ENCODE measurements at regions not wholly inside any gene's neighbourhood (a gene's known extent, or its start where the extent isn't known, plus 50 kb on each side); places are given as distances from the start of the nearest gene placed in this dataset.

- no peak for DNase-seq
Measured at GRCh38 chr4:58935332-58935731, 1825.1 kb upstream of the IGFBP7 start.

DNA sequence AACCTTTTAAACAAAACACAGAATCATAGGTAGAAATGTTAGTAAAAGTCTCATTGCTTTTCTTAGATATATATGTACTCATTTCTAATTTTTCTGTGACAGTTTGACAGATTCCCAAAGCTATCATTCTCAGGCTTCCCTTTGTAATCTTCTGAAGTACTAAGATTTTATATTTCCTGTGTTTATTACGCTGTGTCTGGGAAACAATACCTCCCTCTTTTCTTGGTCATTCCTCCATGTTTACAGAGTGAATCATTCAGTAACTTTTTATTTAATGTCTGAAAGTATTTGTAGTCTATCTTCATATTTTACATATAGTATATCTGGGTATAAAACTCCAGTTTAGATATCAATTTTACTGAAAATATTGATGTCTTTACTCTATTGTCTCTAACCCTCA lies 1826.3 kb upstream of the IGFBP7 start:
- no peak for DNase-seq

DNA sequence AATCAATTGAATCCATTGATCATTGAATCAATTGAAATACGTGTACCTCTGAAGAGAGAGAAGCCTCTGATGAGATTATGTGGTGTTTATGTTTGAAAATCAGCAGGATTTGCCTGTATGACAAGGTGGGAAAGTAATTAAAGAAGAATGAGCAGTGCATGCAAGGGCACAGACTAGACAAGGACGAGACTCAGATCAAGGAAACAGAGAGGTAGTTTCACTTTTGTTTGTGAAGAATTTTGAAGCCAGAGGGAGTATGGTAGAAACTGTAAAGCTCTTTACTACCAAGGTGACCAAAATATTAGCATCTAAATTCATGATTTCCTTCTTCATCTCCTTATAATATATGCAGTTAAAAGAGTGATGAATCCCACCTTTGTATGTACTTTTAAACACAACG lies 1830.0 kb upstream of the IGFBP7 start:
- DNase-seq = no peak

DNA sequence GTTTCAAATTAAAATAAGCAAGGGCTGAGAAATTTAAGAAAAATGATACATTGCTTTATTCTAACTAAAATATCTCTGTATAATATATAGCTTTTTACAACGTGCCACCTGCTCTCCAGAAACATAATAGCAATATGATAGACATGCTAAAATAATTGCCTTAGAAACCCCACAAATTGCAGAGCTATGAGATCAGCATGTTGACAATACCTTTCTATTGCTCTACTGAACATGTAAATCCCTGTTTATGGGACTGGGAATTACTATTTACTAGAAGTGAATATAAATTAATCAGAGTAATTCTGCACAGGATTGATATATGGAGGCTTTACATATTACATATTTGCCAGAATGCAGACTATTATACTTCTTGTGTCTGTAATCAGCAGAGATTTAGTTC lies 1831.1 kb upstream of the IGFBP7 start:
- no peak for DNase-seq

DNA sequence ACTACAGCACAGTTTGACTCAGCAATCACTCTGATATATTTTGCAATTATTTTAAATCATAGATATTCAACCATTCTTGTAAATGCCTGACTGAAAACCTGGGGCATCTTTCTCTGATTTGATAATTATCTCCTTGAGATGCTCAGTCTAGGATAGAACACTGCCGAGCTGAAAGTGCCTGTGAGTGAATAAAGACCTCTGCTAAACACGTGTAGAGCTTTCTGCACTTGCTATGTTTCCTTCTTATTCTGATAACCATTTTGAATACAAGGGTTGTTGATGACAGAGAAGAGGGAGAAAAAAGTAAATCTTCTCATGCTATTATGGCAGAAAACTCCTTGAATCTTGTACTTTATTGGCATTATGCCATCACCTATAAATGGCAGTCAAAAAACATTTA lies 1843.4 kb upstream of the IGFBP7 start:
- DNase-seq = no peak

DNA sequence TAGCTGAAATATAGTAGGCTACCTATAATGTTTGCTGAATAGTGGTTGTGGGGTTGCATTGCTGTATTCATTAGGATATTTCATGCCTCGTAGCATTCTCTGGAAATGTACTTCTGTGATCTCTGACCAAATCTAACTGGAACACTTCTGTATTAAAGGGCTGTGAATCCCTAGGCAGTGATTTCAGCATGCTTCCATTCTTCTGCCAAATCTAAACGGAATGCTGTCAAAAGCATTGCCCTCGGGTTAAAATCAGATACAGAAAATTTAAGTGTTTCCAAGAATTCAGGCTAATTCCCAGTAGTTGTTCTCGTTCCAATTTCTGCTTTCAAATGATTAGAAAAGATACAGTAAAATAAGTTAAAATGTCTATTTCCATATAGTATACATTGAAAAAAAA lies 1847.5 kb upstream of the IGFBP7 start:
- DNase-seq = no peak

DNA sequence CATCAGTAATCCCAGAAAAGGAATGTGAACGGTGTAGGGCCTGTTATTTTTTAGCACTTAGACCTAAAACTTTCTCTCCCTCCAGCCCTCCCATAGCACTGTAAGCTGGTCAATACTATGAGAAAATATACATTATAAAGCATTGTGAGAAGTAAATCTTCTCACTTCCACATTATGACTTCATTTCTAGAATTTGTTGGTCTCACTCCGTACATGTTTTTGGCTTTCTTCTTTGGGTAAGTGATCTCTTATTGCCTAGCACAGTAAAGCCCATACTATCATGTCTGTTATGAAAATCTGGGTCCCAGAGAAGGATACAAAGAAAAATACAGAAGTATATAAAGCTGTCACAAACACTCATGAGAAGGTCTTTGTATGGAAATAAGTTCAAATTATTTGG lies 1851.1 kb upstream of the IGFBP7 start:
- DNase-seq = no peak

DNA sequence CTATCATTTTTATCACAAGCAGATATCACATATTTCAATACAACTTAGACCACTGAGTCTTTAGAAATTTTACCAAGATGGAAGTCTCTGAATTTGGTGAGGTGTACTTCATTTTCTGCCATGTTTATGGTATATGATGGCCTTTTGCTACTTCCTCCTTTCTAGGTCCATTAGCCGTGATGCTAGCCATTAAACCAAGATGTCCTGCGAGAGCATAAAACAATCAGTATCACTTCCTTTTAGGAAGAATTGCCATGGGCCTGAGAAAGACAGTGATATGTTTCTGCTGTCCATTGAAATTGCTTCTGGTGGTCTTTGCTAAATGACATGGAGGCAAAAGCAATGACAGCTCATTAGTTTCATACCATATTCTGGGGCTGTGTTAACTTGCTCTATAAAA lies 1851.7 kb upstream of the IGFBP7 start:
- no peak for DNase-seq

DNA sequence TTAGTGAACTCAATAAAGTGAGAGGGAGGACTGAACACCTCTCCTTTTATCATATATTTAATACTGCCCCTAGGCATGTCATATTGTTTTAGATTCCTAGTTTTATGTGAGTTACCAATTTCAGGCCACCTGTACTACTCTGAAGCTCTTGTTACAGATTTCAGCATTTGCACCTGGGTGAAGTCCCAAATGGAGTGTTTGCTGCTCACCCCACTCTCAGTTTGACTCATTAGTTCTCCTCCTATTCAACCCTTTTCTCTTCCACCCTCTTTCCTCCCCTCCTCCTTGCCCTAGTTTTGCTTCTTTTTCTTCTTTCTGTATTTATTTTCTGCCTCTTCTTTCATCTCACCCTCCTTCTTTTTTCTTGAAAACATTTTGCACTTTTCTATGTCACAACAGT lies 1852.2 kb upstream of the IGFBP7 start:
- DNase-seq = no peak

- DNase-seq = no peak
Measured at GRCh38 chr4:58981828-58982227, 1871.6 kb upstream of the IGFBP7 start.

- DNase-seq = no peak
Measured at GRCh38 chr4:58983887-58984286, 1873.7 kb upstream of the IGFBP7 start.

- DNase-seq = no peak
Measured at GRCh38 chr4:59002148-59002547, 1892.0 kb upstream of the IGFBP7 start.

DNA sequence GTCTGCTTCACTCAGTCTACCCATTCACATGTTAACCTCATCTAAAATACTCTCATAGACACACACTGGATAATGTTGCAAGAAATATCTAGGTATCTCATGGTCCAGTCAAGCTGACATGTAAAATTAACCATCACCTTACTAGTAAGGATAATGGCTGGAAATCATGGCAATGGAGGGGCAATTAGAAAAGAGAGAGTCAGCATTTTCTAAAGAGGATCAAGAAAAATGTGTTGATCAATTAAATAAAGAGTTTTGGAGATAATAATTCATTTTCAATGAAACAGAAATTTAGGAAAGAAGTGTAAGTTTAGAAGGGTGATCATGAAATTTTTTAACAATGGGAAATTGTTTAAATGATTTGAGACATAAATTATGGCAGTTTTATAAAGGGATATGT lies 1914.1 kb upstream of the IGFBP7 start:
- no peak for DNase-seq

DNA sequence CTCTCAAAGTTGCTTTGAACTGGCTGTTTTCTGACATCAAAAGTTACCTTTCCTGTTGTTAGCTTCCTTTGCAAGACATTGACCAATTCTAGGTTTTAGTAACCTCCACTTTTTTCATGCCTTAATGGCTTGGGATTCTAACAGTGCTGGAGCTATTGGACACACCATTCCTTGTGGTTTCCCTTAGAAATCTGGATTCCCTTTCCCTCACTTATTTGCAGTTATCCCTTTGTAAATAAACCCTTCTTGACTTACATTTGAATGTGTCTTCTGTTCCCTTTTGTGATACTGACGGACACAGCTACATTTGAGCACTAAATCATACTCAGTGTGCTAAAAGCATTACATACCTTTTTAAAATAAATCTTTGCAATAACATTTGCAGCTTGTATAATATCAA lies 1927.6 kb upstream of the IGFBP7 start:
- DNase-seq = no peak

GRCh38 chr4:59039046-59039445 lies 1928.9 kb upstream of the IGFBP7 start:
- DNase-seq = no peak

DNA sequence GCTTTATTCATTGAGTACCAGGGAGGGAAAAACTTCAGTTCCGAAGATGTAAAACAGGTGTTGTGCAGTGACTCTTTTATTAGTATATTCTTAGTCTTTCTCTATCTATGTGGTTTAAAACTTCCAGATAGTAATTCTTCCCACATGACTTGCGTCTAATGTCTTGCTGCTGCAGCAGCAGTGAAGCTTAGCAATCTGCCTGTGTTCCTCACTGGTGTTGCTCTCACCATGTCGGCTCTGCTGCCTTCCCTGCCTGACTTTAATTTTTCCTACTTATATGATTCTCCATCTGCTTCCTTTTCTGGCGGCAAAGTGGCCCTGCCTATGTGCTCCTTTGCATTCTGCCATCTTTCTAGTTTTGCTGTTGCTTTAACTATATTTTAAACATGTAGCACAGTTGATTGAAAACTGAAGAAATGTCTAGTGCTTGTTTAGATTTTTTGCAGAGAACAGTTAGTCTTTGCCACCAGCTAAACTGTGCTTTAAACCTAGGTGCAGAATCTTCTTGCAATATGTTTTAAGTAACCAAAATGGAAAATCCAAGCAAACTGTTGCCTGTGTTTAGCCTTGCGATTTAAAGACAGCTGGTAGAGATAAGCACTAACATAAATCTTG lies 1934.2 kb upstream of the IGFBP7 start:
- no peak for DNase-seq

DNA sequence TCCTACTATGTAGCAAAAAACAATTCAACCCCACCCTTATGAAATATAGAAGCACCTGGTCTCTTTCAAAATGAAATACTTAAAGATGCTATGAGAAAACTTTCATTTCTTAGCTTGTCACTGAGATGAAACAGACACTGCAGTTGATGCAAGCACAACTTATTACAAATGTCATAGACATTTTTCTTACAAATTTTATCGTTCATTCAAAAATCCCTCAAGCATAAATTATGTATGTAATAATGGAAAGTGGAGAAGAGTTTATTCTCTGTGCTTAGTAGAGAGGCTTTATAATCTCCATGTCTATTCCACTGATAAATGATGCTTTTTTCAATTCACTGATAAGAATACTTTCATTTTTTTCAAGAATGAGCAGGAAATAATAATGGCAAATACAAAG lies 1943.9 kb upstream of the IGFBP7 start:
- DNase-seq = no peak

GRCh38 chr4:59057804-59058203 lies 1947.6 kb upstream of the IGFBP7 start:
- no peak for DNase-seq

GRCh38 chr4:59058543-59058942 lies 1948.4 kb upstream of the IGFBP7 start:
- DNase-seq = no peak

GRCh38 chr4:59060002-59060846 lies 1950.0 kb upstream of the IGFBP7 start:
- DNase-seq = no peak

DNA sequence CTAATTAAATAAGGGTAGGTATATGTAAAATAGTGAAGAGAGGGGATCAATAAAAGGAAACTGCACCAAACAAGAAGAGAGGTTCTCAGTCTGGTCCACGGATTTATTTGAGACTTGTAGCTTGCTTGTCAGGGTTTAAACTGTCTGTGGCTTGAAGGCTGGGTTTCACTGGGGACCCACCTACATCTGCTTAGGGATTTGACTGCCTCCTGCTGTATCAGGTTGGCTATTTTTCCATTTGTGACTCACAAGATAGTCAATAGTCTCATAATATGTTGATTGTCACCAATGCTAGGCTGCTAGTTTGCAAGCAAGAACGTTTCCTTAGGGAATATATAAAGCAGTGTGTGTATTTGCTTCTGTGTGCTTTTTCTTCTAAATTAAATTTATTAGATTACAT lies 1950.7 kb upstream of the IGFBP7 start:
- DNase-seq = no peak

DNA sequence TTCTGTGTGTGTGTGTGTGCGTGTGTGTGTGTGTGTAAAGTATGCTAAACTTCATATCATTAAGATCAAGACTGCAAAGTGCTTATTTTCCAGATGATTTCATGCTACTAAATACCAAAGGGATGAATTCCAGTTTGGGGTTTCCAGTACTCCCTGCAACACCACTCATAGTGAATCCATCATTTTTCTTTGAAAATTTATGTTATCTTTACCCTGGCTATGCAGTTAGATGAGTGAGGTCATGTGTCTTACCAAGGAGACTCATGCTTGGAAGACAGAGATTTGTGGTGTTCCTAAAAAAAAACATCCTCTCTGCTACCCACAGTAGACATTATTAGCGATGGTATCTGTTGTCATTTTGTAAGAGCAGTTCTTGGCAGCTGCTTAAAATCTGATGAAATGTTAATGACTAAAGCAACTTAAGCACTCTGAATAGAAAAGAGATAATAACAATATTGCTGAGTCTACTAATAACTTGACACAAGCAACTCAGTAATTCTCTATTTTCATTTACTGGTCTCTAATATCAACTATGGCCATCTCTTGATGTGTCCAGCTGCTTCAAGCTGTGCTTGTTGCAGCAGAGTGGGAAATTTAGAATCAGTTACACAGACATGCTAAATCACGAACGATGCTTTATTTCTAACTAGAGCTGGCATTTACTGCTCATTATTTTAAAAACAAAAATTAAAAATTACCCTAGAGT lies 1953.0 kb upstream of the IGFBP7 start:
- DNase-seq = no peak

- no peak for DNase-seq
Measured at GRCh38 chr4:59068722-59069418, 1958.7 kb upstream of the IGFBP7 start.

DNA sequence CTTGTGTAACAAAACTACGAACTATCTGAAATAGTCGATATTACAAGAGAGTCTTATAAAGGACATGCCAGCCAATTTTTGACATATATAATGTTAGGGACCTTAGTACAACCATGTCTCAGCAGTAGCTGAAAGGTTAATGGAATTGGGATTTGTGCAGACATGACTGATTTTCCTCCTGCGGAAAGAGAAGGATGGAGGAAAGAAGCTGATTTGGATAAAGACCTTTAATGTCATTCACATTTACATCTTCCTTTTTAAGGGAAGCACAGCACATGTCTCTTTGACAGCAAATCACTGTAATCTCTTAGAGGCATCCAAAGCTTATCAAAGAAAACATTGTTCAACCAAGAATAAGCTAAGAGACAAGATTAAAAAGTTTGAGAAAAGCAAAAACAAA lies 1976.2 kb upstream of the IGFBP7 start:
- no peak for DNase-seq

Measured in suppressor macrophage treated with lipopolysaccharide for 1 hour (primary cell).